NCI-H146 treated with DMSO at 0.1 percent for 48 hours (cell line): ENCODE measurements at regions not wholly inside any gene's neighbourhood (a gene's known extent, or its start where the extent isn't known, plus 50 kb on each side); places are given as distances from the start of the nearest gene placed in this dataset.
A peak's percentile ranks its signal among the peaks of the same experiment; 100 is the strongest.

Source experiments
- DNase-seq: peaks from one replicate; lab custom pipeline; 2025; ENCODE audit not compliant: unreplicated experiment; lab: John Stamatoyannopoulos, UW

GRCh38 chr7:68256295-68256694 is 1259.7 kb downstream of the TYW1 start:
- no peak for DNase-seq

- peak; percentile 65 for DNase-seq
Observed at GRCh38 chr7:68258609-68259008, 1262.0 kb downstream of the TYW1 start.

GRCh38 chr7:68265258-68265657 is 1268.6 kb downstream of the TYW1 start:
- DNase-seq: no peak

GRCh38 chr7:68266004-68266579 is 1269.5 kb downstream of the TYW1 start:
- no peak for DNase-seq

GRCh38 chr7:68267486-68267885 is 1270.9 kb downstream of the TYW1 start:
- DNase-seq: no peak

GRCh38 chr7:68269405-68269804 is 1272.8 kb downstream of the TYW1 start:
- DNase-seq: no peak

GRCh38 chr7:68272507-68272906 is 1275.9 kb downstream of the TYW1 start:
- no peak for DNase-seq

GRCh38 chr7:68276725-68277124 is 1280.1 kb downstream of the TYW1 start:
- DNase-seq: peak; percentile 62

- DNase-seq: no peak
Observed at GRCh38 chr7:68279827-68280400, 1283.3 kb downstream of the TYW1 start.

GRCh38 chr7:68280931-68281330 is 1284.3 kb downstream of the TYW1 start:
- no peak for DNase-seq

- peak; percentile 32 for DNase-seq
Observed at GRCh38 chr7:68288144-68288593, 1291.5 kb downstream of the TYW1 start.

- DNase-seq: no peak
Observed at GRCh38 chr7:68291710-68292109, 1295.1 kb downstream of the TYW1 start.

GRCh38 chr7:68295386-68295785 is 1298.8 kb downstream of the TYW1 start:
- DNase-seq: no peak

- DNase-seq: no peak
Observed at GRCh38 chr7:68304536-68304935, 1293.7 kb upstream of the AUTS2 start.

- no peak for DNase-seq
Observed at GRCh38 chr7:68306692-68307107, 1291.6 kb upstream of the AUTS2 start.

GRCh38 chr7:68309271-68309670 is 1289.0 kb upstream of the AUTS2 start:
- DNase-seq: no peak

- DNase-seq: no peak
Observed at GRCh38 chr7:68309806-68310205, 1288.5 kb upstream of the AUTS2 start.

GRCh38 chr7:68311958-68312357 is 1286.3 kb upstream of the AUTS2 start:
- no peak for DNase-seq

- no peak for DNase-seq
Observed at GRCh38 chr7:68313806-68314205, 1284.5 kb upstream of the AUTS2 start.

GRCh38 chr7:68314208-68314607 is 1284.1 kb upstream of the AUTS2 start:
- no peak for DNase-seq

- no peak for DNase-seq
Observed at GRCh38 chr7:68317476-68317875, 1280.8 kb upstream of the AUTS2 start.

- no peak for DNase-seq
Observed at GRCh38 chr7:68319061-68319460, 1279.2 kb upstream of the AUTS2 start.

- peak; percentile 95 for DNase-seq
Observed at GRCh38 chr7:68321076-68321639, 1277.1 kb upstream of the AUTS2 start.
